BLaER1 treated with 17β-estradiol and CSF1 and Interleukin-3, amounts not matched to agents 10 nM and 100 nM (cell line): ENCODE measurements at regions not wholly inside any gene's neighbourhood (a gene's known extent, or its start where the extent isn't known, plus 50 kb on each side); places are given as distances from the start of the nearest gene placed in this dataset.
"Not testable (repeated sequence)": the region's sequence is repeated elsewhere in the genome, so short reads cannot be mapped to it uniquely, and the experiment has no call there.

Experiments used
- H3K27ac ChIP-seq, 11 experiments: shearing (Covaris generic); formaldehyde crosslinking; 2 replicates each; pipeline ENCODE4 v1.8.1; 2022
- H3K27me3 ChIP-seq, 11 experiments: shearing (Covaris generic); formaldehyde crosslinking; 2 replicates each; pipeline ENCODE4 v1.8.1; 2022
- H3K36me3 ChIP-seq, 11 experiments: shearing (Covaris generic); formaldehyde crosslinking; 2 replicates each; pipeline ENCODE4 v1.8.1; 2022
- H3K4me1 ChIP-seq, 10 experiments: shearing (Covaris generic); formaldehyde crosslinking; 2 replicates each; pipeline ENCODE4 v1.8.1; 2022
- H3K4me2 ChIP-seq, 11 experiments: shearing (Covaris generic); formaldehyde crosslinking; 2 replicates each; pipeline ENCODE4 v1.8.1; 2022
- H3K4me3 ChIP-seq, 10 experiments: shearing (Covaris generic); formaldehyde crosslinking; 2 replicates each; pipeline ENCODE4 v1.8.1; 2022
- H3K9ac ChIP-seq, 11 experiments: shearing (Covaris generic); formaldehyde crosslinking; 2 replicates each; pipeline ENCODE4 v1.8.1; 2022
- H3K9me3 ChIP-seq, 11 experiments: shearing (Covaris generic); formaldehyde crosslinking; replicated peaks in 1 of 11; 2 replicates each; pipeline ENCODE4 v1.8.1; 2022
- H4K20me1 ChIP-seq, 11 experiments: shearing (Covaris generic); formaldehyde crosslinking; 2 replicates each; pipeline ENCODE4 v1.8.1; 2022
- Cebpa-rat ChIP-seq, 11 experiments: shearing (Covaris generic); IDR thresholded peaks; 2 replicates each; pipeline ENCODE4 v1.8.1; 2022

DNA sequence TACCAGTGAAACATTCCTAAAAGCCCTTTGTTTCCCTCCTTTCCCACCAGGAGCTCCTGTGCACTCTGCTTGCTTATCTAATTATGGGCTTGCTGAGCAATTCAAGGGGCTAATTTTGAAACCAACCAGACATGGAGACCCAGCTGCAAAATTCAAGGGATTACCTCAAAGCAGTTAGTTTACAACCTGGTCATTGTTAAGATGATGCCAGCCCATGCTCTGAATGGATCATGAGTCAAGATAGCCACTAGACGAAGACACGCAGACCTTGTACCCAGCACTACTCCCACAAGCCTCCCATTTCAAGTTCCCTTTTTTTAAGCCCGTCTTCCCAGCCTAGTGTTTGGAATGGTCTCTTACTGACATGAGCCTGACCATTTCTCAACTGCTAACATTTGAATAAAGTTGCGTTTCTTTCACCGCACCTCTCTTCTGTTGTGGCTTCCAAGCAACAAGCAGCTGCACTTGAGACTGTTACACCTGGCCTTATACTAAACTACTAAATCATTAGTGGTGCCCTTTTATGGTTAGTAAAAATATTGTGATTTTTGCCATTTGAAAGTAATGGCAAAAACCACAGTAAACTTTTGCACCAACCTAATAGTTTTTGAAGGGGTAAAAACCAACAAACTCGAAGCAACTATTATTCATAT, 315.3 kb upstream of the LUZP2 start:
- Histone ChIP-seq H3K27ac (no peak overlapping the region), H3K4me1 (no peaks in the 10 kb centered on the region), H3K4me3 (no peak overlapping the region), H3K27me3 (no peaks in the 10 kb centered on the region), H3K4me2 (no peak overlapping the region), H3K36me3 (no peaks in the 10 kb centered on the region), H4K20me1 (no peaks in the 10 kb centered on the region), H3K9ac (no peak overlapping the region), H3K9me3 (no peaks in the 10 kb centered on the region)
- no peak for TF ChIP-seq Cebpa-rat (IDR thresholded peaks at IDR 0.05)

- not testable (repeated sequence) for H3K36me3 ChIP-seq, H3K27ac ChIP-seq, H3K4me2 ChIP-seq, H3K4me1 ChIP-seq, H3K9ac ChIP-seq, H3K9me3 ChIP-seq, H4K20me1 ChIP-seq, H3K27me3 ChIP-seq, H3K4me3 ChIP-seq
Measured at GRCh38 chr11:24185535-24185934, 311.3 kb upstream of the LUZP2 start.

- Histone ChIP-seq H4K20me1 (no peaks in the 10 kb centered on the region), H3K27me3 (no peaks in the 10 kb centered on the region), H3K36me3 (no peaks in the 10 kb centered on the region), H3K4me2 (no peak overlapping the region), H3K4me3 (no peak overlapping the region), H3K9ac (no peak overlapping the region), H3K9me3 (peaks cover 0 to 4% (median 1%) of the 10 kb centered on the region in 11 experiments; a peak in 8 of 22 replicates), H3K27ac (no peak overlapping the region), H3K4me1 (no peaks in the 10 kb centered on the region)
- TF ChIP-seq Cebpa-rat (IDR thresholded peaks at IDR 0.05) = no peak
Measured at GRCh38 chr11:24196733-24197132, 300.1 kb upstream of the LUZP2 start.

- TF ChIP-seq Cebpa-rat (IDR thresholded peaks at IDR 0.05) = no peak
- Histone ChIP-seq H3K9me3 (no peaks in the 10 kb centered on the region), H3K4me1 (no peaks in the 10 kb centered on the region), H3K27me3 (no peaks in the 10 kb centered on the region), H3K4me3 (no peak overlapping the region), H3K4me2 (no peak overlapping the region), H3K27ac (no peak overlapping the region), H4K20me1 (no peaks in the 10 kb centered on the region), H3K9ac (no peak overlapping the region), H3K36me3 (no peaks in the 10 kb centered on the region)
Measured at GRCh38 chr11:24198481-24198880, 298.4 kb upstream of the LUZP2 start.

GRCh38 chr11:24199461-24199860, 297.4 kb upstream of the LUZP2 start:
- no peaks in the 10 kb centered on the region for H3K9me3 ChIP-seq
- no peak overlapping the region for H3K4me3 ChIP-seq
- H3K4me2 ChIP-seq = no peak overlapping the region
- H3K27me3 ChIP-seq = no peaks in the 10 kb centered on the region
- TF ChIP-seq Cebpa-rat (IDR thresholded peaks at IDR 0.05) = no peak
- no peaks in the 10 kb centered on the region for H3K36me3 ChIP-seq
- H3K4me1 ChIP-seq = no peaks in the 10 kb centered on the region
- H3K9ac ChIP-seq = no peak overlapping the region
- no peaks in the 10 kb centered on the region for H4K20me1 ChIP-seq
- no peak overlapping the region for H3K27ac ChIP-seq

- H3K4me3 ChIP-seq = no peak overlapping the region
- H4K20me1 ChIP-seq = no peaks in the 10 kb centered on the region
- no peak overlapping the region for H3K4me2 ChIP-seq
- no peak overlapping the region for H3K9ac ChIP-seq
- H3K27me3 ChIP-seq = no peaks in the 10 kb centered on the region
- no peaks in the 10 kb centered on the region for H3K36me3 ChIP-seq
- H3K4me1 ChIP-seq = no peaks in the 10 kb centered on the region
- no peaks in the 10 kb centered on the region for H3K9me3 ChIP-seq
- H3K27ac ChIP-seq = no peak overlapping the region
- TF ChIP-seq Cebpa-rat (IDR thresholded peaks at IDR 0.05) = no peak
Measured at GRCh38 chr11:24206030-24206429, 290.8 kb upstream of the LUZP2 start.

GRCh38 chr11:24206511-24206910, 290.3 kb upstream of the LUZP2 start:
- Histone ChIP-seq H3K27me3 (no peaks in the 10 kb centered on the region), H3K27ac (no peak overlapping the region), H3K4me3 (no peak overlapping the region), H3K4me2 (no peak overlapping the region), H3K36me3 (no peaks in the 10 kb centered on the region), H4K20me1 (no peaks in the 10 kb centered on the region), H3K4me1 (no peaks in the 10 kb centered on the region), H3K9me3 (no peaks in the 10 kb centered on the region), H3K9ac (no peak overlapping the region)
- TF ChIP-seq Cebpa-rat (IDR thresholded peaks at IDR 0.05) = no peak

DNA sequence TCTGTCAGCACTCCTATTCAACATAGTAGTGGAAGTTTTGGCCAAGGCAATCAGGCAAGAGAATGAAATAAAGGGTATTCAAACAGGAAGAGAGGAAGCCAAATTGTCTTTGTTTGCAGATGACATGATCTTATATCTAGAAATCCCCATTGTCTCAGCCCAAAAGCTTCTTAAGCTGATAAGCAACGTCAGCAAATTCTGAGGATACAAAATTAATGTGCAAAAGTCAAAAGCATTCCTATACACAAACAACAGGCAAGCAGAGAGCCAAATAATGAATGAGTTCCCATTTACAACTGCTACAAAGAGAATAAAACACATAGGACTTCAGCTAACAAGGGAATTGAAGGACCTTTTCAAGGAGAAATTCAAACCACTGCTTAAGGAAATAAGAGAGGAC, 280.4 kb upstream of the LUZP2 start:
- H3K4me3 ChIP-seq = no peak overlapping the region
- H3K9me3 ChIP-seq = no peaks in the 10 kb centered on the region; a peak in 1 of 22 replicates
- TF ChIP-seq Cebpa-rat (IDR thresholded peaks at IDR 0.05) = no peak
- no peak overlapping the region for H3K9ac ChIP-seq
- no peaks in the 10 kb centered on the region for H3K4me1 ChIP-seq
- no peaks in the 10 kb centered on the region for H3K36me3 ChIP-seq
- H3K27ac ChIP-seq = no peak overlapping the region
- no peaks in the 10 kb centered on the region for H3K27me3 ChIP-seq
- H4K20me1 ChIP-seq = no peaks in the 10 kb centered on the region
- H3K4me2 ChIP-seq = no peak overlapping the region

GRCh38 chr11:24217319-24217718, 279.5 kb upstream of the LUZP2 start:
- H4K20me1 ChIP-seq, H3K27ac ChIP-seq, H3K9me3 ChIP-seq, H3K27me3 ChIP-seq, H3K4me3 ChIP-seq, H3K36me3 ChIP-seq, H3K4me1 ChIP-seq, H3K9ac ChIP-seq, H3K4me2 ChIP-seq: not testable (repeated sequence)

DNA sequence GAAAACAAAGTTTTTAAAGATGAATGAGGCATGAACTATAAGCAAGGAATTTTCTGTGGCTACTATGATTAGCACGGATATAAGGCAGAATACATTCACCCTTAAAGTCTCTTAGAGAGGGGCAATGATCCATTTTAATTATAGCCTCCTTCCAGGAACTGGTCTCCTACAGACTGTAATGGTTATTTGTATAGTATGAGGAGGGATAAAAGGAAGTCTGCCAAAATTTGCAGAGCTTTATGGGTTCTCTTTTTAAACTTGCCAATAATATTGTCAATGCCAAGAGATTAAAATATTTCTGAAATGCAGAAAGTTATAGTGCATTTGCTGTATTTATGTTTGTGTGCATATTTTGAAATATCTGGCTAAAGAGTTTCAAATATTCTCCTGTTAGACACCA, 271.4 kb upstream of the LUZP2 start:
- Histone ChIP-seq H3K27ac (no peak overlapping the region), H3K4me2 (no peak overlapping the region), H3K27me3 (no peaks in the 10 kb centered on the region), H3K36me3 (no peaks in the 10 kb centered on the region), H3K4me3 (no peak overlapping the region), H3K4me1 (no peaks in the 10 kb centered on the region), H3K9me3 (no peaks in the 10 kb centered on the region), H3K9ac (no peak overlapping the region), H4K20me1 (no peaks in the 10 kb centered on the region)
- no peak for TF ChIP-seq Cebpa-rat (IDR thresholded peaks at IDR 0.05)

DNA sequence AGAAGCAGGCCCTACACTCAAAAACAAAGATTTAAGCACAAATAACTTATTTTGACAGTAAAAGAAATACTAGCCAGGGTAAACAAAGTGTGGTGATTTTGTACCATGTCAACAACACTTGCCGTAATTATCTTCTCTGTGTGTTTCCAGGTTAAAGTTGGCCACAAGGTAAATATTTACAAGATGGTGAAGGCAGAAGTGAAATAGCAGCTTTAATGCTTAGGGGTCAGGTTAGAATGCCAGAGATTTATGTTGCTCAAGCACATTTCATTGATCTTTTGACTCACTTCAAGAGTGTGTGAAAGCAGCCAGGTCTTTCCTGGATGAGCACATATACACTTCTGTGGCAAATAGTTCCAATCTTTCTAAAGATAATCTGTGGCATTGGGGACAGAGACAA, 270.2 kb upstream of the LUZP2 start:
- no peaks in the 10 kb centered on the region for H3K9me3 ChIP-seq
- no peak overlapping the region for H3K9ac ChIP-seq
- no peaks in the 10 kb centered on the region for H3K4me1 ChIP-seq
- no peaks in the 10 kb centered on the region for H3K36me3 ChIP-seq
- H3K27ac ChIP-seq = no peak overlapping the region
- H3K27me3 ChIP-seq = no peaks in the 10 kb centered on the region
- H3K4me3 ChIP-seq = no peak overlapping the region
- no peak for TF ChIP-seq Cebpa-rat (IDR thresholded peaks at IDR 0.05)
- H3K4me2 ChIP-seq = no peak overlapping the region
- H4K20me1 ChIP-seq = no peaks in the 10 kb centered on the region
